MM.1S (cell line): ENCODE measurements at regions not wholly inside any gene's neighbourhood (a gene's known extent, or its start where the extent isn't known, plus 50 kb on each side); places are given as distances from the start of the nearest gene placed in this dataset.

Experiments used
- CTCF ChIP-seq: fragments of 300-600 bp; sonication (generic); IDR thresholded peaks from 2 replicates; pipeline ENCODE4 v1.5.1; 2016; ENCODE audit warnings: antibody characterized with exemption, low read length, mixed read lengths
- EZH2 ChIP-seq: fragments of 300-600 bp; sonication (generic); optimal IDR thresholded peaks from 2 replicates; pipeline ENCODE3; 2017; ENCODE audit warnings: low read depth, mild to moderate bottlenecking, antibody characterized with exemption, low read length, mixed read lengths
- EZH2phosphoT487 ChIP-seq: fragments of 300-600 bp; sonication (generic); IDR thresholded peaks from 2 replicates; pipeline ENCODE4 v1.6.1; 2018; ENCODE audit warnings: antibody characterized with exemption, low read length

- TF ChIP-seq CTCF (no peak), EZH2 (no peak), EZH2phosphoT487 (no peak)
Observed at GRCh38 chr7:85462671-85463070, 275.8 kb upstream of the SEMA3D start.
